ENCODE measurements at regions not wholly inside any gene's neighbourhood (a gene's known extent, or its start where the extent isn't known, plus 50 kb on each side); places are given as distances from the start of the nearest gene placed in this dataset.

GRCh38 chr3:99071096-99071495 is 169.6 kb upstream of the DCBLD2 start:
- Histone ChIP-seq H3K9me3 (ENCODE audit: low read length) (no peaks in the 10 kb centered on the region), H3K27ac (ENCODE audit: low read length) (no peak overlapping the region)
- TF ChIP-seq EZH2 (IDR thresholded peaks at IDR 0.05; ENCODE audit: borderline replicate concordance, insufficient read depth, low read length, poor library complexity, severe bottlenecking) (no peak), SMC3 (conservative IDR thresholded peaks at IDR 0.05; ENCODE audit: poor library complexity) (no peak), RAD21 (conservative IDR thresholded peaks at IDR 0.05) (no peak), TAF1 (IDR thresholded peaks at IDR 0.05; ENCODE audit: low read depth) (no peak), POLR2AphosphoS5 (IDR thresholded peaks at IDR 0.05) (no peak), MXI1 (conservative IDR thresholded peaks at IDR 0.05; ENCODE audit: poor library complexity, severe bottlenecking) (no peak), REST (IDR thresholded peaks at IDR 0.05; ENCODE audit: borderline replicate concordance) (no peak), CTCF (IDR thresholded peaks at IDR 0.05; ENCODE audit: poor library complexity, severe bottlenecking) (no peak), EP300 (conservative IDR thresholded peaks at IDR 0.05; ENCODE audit: poor library complexity, severe bottlenecking) (no peak)

GRCh38 chr3:99069973-99070372 is 168.5 kb upstream of the DCBLD2 start:
- TF ChIP-seq TAF1 (IDR thresholded peaks at IDR 0.05; ENCODE audit: low read depth) (no peak), MXI1 (conservative IDR thresholded peaks at IDR 0.05; ENCODE audit: poor library complexity, severe bottlenecking) (no peak), EZH2 (IDR thresholded peaks at IDR 0.05; ENCODE audit: borderline replicate concordance, insufficient read depth, low read length, poor library complexity, severe bottlenecking) (no peak), EP300 (conservative IDR thresholded peaks at IDR 0.05; ENCODE audit: poor library complexity, severe bottlenecking) (no peak), RAD21 (conservative IDR thresholded peaks at IDR 0.05) (no peak), REST (IDR thresholded peaks at IDR 0.05; ENCODE audit: borderline replicate concordance) (no peak), POLR2AphosphoS5 (IDR thresholded peaks at IDR 0.05) (no peak), SMC3 (conservative IDR thresholded peaks at IDR 0.05; ENCODE audit: poor library complexity) (no peak), CTCF (IDR thresholded peaks at IDR 0.05; ENCODE audit: poor library complexity, severe bottlenecking) (no peak)
- Histone ChIP-seq H3K4me2 (ENCODE audit: low read length) (no peak overlapping the region), H3K36me3 (ENCODE audit: insufficient read depth, low read length) (no peaks in the 10 kb centered on the region), H3F3A (ENCODE audit: insufficient read depth, low read length, poor library complexity, severe bottlenecking) (no peaks in the 10 kb centered on the region), H3K9me2 (ENCODE audit: insufficient read depth, low read length) (no peaks in the 10 kb centered on the region), H3K4me3 (ENCODE audit: low read length) (no peak overlapping the region), H3K9me3 (ENCODE audit: low read length) (no peaks in the 10 kb centered on the region), H3K79me2 (replicated peaks; ENCODE audit: insufficient read depth, low read length) (no peaks in the 10 kb centered on the region), H3K27ac (ENCODE audit: low read length) (no peak overlapping the region), H4K20me1 (ENCODE audit: insufficient read depth) (no peaks in the 10 kb centered on the region), H3K9ac (ENCODE audit: low read length) (no peak overlapping the region), H2AFZ (ENCODE audit: low read depth, low read length) (no peak overlapping the region), H3K27me3 (ENCODE audit: insufficient read depth, low read depth, low read length) (no peaks in the 10 kb centered on the region)

More at GRCh38 chr3:99071096-99071495, 169.6 kb upstream of the DCBLD2 start:
- H4K20me1 ChIP-seq (ENCODE audit: insufficient read depth) = no peaks in the 10 kb centered on the region
- H3F3A ChIP-seq (ENCODE audit: insufficient read depth, low read length, poor library complexity, severe bottlenecking) = no peaks in the 10 kb centered on the region
- no peak overlapping the region for H3K9ac ChIP-seq (ENCODE audit: low read length)
- no peaks in the 10 kb centered on the region for H3K27me3 ChIP-seq (ENCODE audit: insufficient read depth, low read depth, low read length)
- no peaks in the 10 kb centered on the region for H3K36me3 ChIP-seq (ENCODE audit: insufficient read depth, low read length)
- H3K4me2 ChIP-seq (ENCODE audit: low read length) = no peak overlapping the region
- H3K4me3 ChIP-seq (ENCODE audit: low read length) = no peak overlapping the region
- H2AFZ ChIP-seq (ENCODE audit: low read depth, low read length) = no peak overlapping the region
- H3K9me2 ChIP-seq (ENCODE audit: insufficient read depth, low read length) = no peaks in the 10 kb centered on the region
- H3K79me2 ChIP-seq (replicated peaks; ENCODE audit: insufficient read depth, low read length) = no peaks in the 10 kb centered on the region

Data from neural cell (in vitro differentiated cells).